Stimulated activated memory B cell treated with anti-CD40 and anti-IgM and Interleukin-4, amounts not matched to agents 10 μg/mL and 1 μg/mL and 100 μg/mL, for 72 hours (primary cell): ENCODE measurements at regions not wholly inside any gene's neighbourhood (a gene's known extent, or its start where the extent isn't known, plus 50 kb on each side); places are given as distances from the start of the nearest gene placed in this dataset.
A peak's percentile ranks its signal among the peaks of the same experiment; 100 is the strongest.

Experiments used
- ATAC-seq: fragments of 150-1000 bp; cut with Tn5 transposase; 2 replicates; pipeline ENCODE4 v1.10.0; 2021
- H3K27ac Mint-ChIP-seq: one replicate; pipeline ENCODE4 v1.8.0; 2022; ENCODE audit warnings: mild to moderate bottlenecking, mixed read lengths
- H3K27me3 Mint-ChIP-seq: one replicate; pipeline ENCODE4 v1.8.0; 2022; ENCODE audit warnings: mixed read lengths
- H3K36me3 Mint-ChIP-seq: one replicate; pipeline ENCODE4 v1.8.0; 2022; ENCODE audit warnings: mixed read lengths
- H3K4me1 Mint-ChIP-seq: one replicate; pipeline ENCODE4 v1.8.0; 2022; ENCODE audit warnings: mixed read lengths
- H3K4me3 Mint-ChIP-seq: one replicate; pipeline ENCODE4 v1.8.0; 2022; ENCODE audit warnings: mild to moderate bottlenecking, moderate library complexity, mixed read lengths
- H3K9me3 Mint-ChIP-seq: one replicate; pipeline ENCODE4 v1.8.0; 2022; ENCODE audit warnings: mixed read lengths

DNA sequence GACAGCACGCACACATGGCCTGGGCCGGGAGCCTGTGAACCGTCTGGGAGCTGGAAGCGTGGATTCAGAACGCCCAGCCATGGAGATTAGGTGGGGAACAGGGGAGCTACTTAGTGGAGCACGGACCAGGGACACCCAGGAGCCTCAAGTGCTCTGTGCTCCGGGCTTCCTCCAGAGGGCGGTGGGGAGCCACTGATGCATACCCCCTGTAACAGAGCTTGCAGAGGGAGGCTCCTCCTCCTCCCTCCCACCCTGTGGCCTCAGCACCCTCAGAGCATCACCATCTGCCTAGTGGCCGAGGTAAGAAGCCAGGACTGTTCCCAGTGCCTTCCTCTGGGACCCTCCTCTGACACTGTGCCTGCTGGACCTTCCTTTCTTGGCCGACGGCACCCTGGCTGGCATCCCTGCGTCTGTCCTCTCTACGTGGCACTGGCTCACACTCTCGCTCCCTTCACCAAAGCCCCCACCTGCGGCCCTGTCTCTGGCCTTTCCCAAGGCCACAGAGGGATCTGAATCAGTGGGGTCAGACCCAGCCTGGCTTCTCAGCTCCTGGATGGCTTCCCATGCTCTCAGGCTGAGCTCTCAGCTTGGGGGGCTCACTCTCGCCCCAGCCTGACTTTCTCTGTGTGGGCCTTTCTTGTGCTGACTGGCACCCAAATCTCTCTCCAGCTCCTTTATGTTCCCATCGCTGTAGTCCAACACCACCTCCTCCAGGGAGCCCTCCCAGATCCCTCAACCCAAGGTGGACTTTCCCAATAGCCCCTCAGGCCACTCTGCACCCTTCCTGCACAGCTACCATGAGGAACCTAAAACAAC, 780.9 kb downstream of the BRD1 start:
- H3K4me3 Mint-ChIP-seq = no peak overlapping the region
- peaks cover 16% of the 10 kb centered on the region for H3K27me3 Mint-ChIP-seq
- H3K9me3 Mint-ChIP-seq = no peaks in the 10 kb centered on the region
- ATAC-seq = peak; percentile 56
- no peak overlapping the region for H3K27ac Mint-ChIP-seq
- no peaks in the 10 kb centered on the region for H3K36me3 Mint-ChIP-seq
- H3K4me1 Mint-ChIP-seq = no peaks in the 10 kb centered on the region

DNA sequence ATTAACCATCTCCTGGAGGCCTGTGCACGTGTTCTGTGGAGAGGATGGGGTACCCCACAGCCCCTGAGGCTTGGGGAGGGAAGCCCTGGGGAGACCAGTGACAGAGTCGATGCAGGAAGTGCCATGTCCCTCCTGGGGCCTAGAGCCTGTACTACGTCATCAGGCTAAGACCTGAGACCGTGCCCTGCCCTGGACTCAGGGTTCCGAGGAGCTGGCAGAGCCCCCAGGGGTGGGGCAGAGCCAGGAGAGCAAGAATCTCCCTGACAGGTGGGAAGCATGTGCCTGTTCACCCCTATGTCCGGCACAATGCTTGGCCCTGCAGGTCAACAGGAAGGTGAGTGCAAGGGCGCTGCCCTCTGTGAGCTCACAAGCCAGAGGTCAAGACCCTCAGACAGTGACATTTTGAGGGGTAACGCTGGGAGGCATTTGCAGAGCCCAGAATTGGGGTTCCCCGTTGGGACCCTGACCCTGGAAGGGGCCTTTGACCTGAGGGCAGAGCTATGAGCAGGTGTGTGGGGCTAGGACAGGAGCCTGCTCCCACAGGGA, 781.6 kb downstream of the BRD1 start:
- Mint-ChIP-seq H3K4me3 (no peak overlapping the region), H3K27me3 (peaks cover 16% of the 10 kb centered on the region), H3K4me1 (no peaks in the 10 kb centered on the region), H3K36me3 (no peaks in the 10 kb centered on the region), H3K9me3 (no peaks in the 10 kb centered on the region), H3K27ac (no peak overlapping the region)
- no peak for ATAC-seq

DNA sequence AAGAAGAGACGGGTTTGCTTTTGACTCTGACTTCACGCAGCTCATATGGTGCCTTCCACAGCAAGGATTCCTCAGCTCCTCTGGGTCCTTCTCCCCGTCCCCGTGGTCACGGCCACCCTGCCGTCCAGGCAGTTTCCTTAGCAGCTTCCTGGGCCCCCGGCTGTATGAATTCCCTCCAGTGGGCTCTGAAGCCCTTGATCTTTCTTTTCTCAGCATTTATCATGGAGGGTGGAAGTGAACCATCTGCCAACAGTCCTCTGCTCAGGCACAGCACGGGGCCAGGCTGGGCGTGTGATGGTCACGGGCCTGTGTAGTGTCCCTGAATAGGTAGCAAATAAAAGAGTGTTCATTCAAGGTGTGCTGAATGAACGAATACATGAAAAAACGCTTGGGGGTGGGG, 782.4 kb downstream of the BRD1 start:
- H3K4me1 Mint-ChIP-seq = no peaks in the 10 kb centered on the region
- ATAC-seq = no peak
- no peaks in the 10 kb centered on the region for H3K36me3 Mint-ChIP-seq
- no peak overlapping the region for H3K27ac Mint-ChIP-seq
- peaks cover 16% of the 10 kb centered on the region for H3K27me3 Mint-ChIP-seq
- H3K9me3 Mint-ChIP-seq = no peaks in the 10 kb centered on the region
- no peak overlapping the region for H3K4me3 Mint-ChIP-seq

DNA sequence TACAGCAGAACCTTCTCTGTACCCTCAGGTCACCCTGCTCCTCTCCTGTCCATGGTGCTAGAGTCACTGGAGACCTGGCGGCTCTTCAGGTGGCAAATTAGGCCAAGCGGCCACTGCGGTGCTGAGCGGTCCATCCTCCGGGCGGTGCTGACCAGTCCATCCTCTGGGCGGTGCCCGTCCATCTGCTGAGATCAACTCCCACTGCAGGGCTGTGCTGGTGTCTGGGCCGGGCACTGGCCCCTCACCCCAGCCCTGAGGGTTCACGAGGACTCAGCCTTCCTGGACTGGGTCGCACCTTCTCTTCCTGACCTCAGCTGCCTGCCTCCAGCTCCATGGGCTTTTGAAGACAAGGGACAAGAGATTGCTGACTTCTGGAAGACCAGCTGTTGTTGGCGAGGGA, 782.9 kb downstream of the BRD1 start:
- H3K27ac Mint-ChIP-seq = no peak overlapping the region
- H3K27me3 Mint-ChIP-seq = peaks cover 16% of the 10 kb centered on the region
- H3K4me3 Mint-ChIP-seq = no peak overlapping the region
- H3K4me1 Mint-ChIP-seq = no peaks in the 10 kb centered on the region
- H3K36me3 Mint-ChIP-seq = no peaks in the 10 kb centered on the region
- no peak for ATAC-seq
- H3K9me3 Mint-ChIP-seq = no peaks in the 10 kb centered on the region

DNA sequence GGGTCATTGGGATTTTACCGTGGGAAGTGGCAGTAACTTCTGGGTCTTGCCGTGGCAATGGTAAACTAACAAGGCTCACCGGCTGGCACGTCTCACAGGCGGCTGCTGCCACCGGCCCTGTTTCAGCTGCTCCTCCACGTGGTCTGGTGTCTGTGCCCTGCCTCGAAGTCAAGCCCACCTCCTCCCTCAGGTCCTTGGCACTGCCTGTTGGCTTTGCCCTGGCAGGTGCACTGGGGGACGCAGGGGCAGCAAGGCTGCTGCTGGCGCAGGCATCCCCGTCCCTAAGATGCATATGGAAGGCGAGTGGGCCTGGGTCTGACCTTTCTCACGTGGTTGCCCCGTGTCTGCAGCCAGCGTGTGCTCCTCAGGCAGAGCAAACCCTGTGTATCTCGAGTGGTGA, 783.6 kb downstream of the BRD1 start:
- H3K36me3 Mint-ChIP-seq = no peaks in the 10 kb centered on the region
- H3K4me3 Mint-ChIP-seq = no peak overlapping the region
- no peaks in the 10 kb centered on the region for H3K9me3 Mint-ChIP-seq
- peaks cover 16% of the 10 kb centered on the region for H3K27me3 Mint-ChIP-seq
- ATAC-seq = no peak
- H3K27ac Mint-ChIP-seq = no peak overlapping the region
- H3K4me1 Mint-ChIP-seq = no peaks in the 10 kb centered on the region

DNA sequence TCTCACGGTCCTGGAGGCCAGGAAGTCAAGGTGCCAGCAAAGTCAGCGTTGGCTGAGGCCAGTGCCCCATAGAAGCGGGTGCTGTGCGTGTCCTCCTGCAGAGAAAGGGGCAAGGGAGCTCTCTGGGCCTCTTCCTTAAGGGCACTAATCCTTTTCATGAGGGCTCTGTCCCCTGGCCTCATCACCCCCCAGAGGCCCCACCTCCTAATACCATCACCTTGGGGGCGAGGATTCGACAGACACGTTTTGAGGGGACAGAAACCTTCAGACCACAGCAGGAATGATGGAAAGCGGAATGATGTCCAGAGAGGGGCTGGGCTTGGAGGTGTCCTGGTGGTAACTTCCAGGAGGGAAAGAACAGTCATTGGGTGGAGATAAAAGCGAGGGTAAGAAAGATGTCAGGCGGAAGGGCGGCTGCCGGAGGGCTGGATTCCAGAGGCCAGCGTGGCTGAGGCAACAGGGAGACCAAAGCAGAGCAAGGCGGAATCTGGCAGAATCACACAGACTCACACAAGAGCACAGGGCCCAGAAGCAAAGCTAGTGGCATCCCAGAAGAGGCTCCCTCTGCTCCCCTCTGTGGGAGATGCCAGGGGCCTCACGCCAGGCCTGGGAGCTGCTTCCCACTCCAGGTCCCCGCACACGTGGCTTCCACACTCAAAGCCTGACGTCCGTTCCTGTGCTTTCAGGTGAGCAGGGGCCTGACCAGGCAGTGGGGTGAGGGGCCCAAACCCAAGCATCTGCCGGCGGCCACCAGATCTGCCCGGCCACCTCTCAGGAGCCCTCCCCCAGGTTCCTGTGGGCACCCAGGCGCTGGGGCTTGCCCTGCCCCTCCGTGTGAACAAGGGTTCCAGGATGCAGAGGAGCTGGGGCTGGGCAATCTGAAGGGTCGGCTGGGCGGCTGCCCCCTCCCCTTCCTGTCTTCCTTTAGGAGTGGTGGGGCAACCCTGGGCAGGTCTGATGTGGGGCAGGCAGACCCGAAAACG, 784.5 kb downstream of the BRD1 start:
- H3K4me1 Mint-ChIP-seq = no peaks in the 10 kb centered on the region
- H3K27ac Mint-ChIP-seq = no peak overlapping the region
- no peak overlapping the region for H3K4me3 Mint-ChIP-seq
- peaks cover 16% of the 10 kb centered on the region for H3K27me3 Mint-ChIP-seq
- no peaks in the 10 kb centered on the region for H3K9me3 Mint-ChIP-seq
- ATAC-seq = no peak
- H3K36me3 Mint-ChIP-seq = no peaks in the 10 kb centered on the region

DNA sequence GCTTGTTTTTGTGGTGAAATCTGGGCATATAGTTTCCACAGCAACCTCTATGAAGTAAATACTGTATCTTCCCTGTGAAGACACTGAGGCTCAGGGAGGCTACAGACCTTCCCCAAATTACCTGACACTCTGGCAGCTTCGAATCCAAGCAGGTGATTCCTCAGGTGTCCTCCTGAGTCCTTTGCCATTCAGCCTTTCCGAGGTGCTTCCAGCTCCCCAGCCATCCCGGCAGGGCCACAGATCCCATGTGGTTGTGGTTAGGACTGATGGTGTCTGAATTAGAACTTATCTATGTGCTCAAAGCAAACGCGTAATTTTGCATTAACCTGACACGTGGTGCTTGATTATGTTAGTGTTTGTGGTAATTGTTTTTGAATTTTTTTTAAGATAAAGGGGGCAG, 785.6 kb downstream of the BRD1 start:
- no peak for ATAC-seq
- peaks cover 16% of the 10 kb centered on the region for H3K27me3 Mint-ChIP-seq
- no peaks in the 10 kb centered on the region for H3K36me3 Mint-ChIP-seq

DNA sequence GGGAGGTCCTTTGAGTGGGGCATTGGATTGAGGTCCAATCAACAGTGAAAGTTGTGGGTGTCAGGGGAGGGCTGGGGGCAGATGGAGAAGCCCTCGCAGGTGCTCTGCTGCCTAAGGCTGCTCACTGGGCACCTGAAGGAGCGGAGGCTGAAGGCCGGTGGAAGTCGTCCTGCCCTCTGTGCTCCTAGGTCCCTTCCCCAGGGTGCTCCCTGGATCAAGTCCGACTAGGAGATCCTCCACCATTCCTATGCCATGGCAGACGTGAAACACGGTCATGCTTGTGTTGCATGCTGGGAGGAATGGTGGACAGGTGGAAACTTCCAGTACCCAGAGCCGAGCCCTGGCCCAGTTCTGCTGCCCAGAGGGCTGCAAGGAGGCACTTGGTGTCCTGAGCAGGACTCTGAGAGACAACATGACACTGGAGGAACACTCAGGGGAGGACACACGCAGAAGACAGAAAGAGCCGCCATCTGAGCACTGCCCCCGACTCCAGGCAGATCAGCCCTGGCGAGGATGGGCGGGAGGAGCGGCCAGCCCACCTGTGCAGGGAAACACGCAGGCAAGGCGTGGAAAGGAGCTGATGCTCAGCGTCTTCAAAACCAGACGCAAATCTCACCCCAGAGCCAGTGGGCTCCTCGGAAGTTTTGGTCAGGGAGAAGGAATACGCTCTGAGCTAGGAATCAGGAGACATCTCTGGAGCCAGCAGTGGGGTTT, 786.8 kb downstream of the BRD1 start:
- Mint-ChIP-seq H3K27me3 (peaks cover 16% of the 10 kb centered on the region), H3K36me3 (no peaks in the 10 kb centered on the region), H3K9me3 (peaks cover 5% of the 10 kb centered on the region), H3K4me3 (no peak overlapping the region), H3K27ac (no peak overlapping the region), H3K4me1 (no peaks in the 10 kb centered on the region)
- ATAC-seq = no peak

More for the DNA sequence above, 785.6 kb downstream of the BRD1 start:
- H3K9me3 Mint-ChIP-seq = peaks cover under 1% of the 10 kb centered on the region
- H3K4me3 Mint-ChIP-seq = no peak overlapping the region
- no peak overlapping the region for H3K27ac Mint-ChIP-seq
- no peaks in the 10 kb centered on the region for H3K4me1 Mint-ChIP-seq

DNA sequence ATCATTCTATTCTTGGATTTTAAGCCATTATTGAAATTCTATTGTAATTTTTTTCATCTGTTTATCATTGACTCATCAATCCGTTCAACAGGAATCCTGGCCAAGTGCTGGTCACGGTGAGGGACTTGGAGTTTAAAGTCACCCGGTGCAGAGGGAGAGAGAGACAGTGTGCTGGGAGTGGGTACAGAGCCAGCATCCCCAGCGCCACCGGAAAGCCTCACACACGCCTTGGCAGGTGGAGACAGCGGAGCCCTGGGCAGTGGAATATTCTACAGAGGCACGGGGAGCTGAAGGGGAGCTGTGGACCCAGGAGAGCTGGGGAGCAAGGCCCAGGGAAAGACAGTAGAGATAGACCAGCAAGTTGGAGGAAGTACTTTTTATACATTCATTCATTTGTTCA, 787.6 kb downstream of the BRD1 start:
- no peaks in the 10 kb centered on the region for H3K36me3 Mint-ChIP-seq
- no peak overlapping the region for H3K4me3 Mint-ChIP-seq
- ATAC-seq = no peak
- H3K9me3 Mint-ChIP-seq = peaks cover 5% of the 10 kb centered on the region
- no peaks in the 10 kb centered on the region for H3K4me1 Mint-ChIP-seq
- H3K27ac Mint-ChIP-seq = no peak overlapping the region
- H3K27me3 Mint-ChIP-seq = peaks cover 8% of the 10 kb centered on the region

DNA sequence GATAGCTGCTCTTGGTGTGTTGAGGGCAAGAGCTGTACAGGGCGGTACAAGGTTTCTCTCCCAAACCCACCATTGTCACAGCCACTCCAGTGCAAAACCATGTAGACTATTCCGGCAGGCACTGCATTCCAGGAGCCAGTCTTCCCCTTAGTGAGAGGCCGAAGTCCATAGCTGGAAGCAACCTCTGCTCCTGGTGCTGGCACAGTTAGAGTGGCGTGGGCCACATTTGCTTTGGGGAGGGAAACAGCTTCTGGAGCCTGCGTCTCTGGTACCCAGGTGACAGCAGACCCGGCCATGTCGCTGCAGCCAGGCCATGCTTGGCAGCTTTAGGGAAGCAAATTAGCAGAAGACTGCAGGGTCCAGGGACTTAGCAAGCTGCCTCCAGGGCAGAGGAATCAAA, 788.0 kb downstream of the BRD1 start:
- Mint-ChIP-seq H3K36me3 (no peaks in the 10 kb centered on the region), H3K27ac (no peak overlapping the region), H3K27me3 (peaks cover 3% of the 10 kb centered on the region), H3K4me3 (no peak overlapping the region), H3K4me1 (no peaks in the 10 kb centered on the region), H3K9me3 (peaks cover 5% of the 10 kb centered on the region)
- no peak for ATAC-seq

DNA sequence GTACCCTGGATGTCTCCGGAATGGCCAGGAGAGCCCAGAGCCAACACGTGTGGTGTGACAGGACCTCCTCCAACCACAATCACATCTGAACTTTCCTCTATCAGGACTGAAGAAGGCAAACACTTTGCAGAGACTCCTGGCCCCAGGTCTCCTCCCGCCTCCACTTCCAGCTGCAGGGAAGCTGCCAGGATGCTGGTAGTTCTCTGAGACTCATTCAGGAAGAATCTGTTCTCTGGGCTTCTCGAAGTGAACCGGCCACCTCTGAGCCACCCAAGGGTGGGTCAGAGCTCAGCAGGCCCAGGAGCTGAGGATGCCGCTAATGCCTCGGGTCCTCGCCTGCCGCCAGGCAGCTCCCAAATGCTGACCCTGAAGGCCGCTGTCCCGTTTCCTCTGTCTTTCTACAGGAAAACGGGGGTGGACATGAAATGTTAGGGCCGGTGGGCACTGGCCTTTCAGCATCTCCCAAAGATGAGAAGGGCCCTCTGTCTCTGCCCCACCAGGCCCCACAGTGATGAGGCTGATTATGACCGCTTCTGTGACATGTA, 789.9 kb downstream of the BRD1 start:
- Mint-ChIP-seq H3K27ac (no peak overlapping the region), H3K4me3 (no peak overlapping the region), H3K9me3 (peaks cover 5% of the 10 kb centered on the region), H3K27me3 (peaks cover 15% of the 10 kb centered on the region), H3K36me3 (no peaks in the 10 kb centered on the region), H3K4me1 (no peaks in the 10 kb centered on the region)
- ATAC-seq = no peak

DNA sequence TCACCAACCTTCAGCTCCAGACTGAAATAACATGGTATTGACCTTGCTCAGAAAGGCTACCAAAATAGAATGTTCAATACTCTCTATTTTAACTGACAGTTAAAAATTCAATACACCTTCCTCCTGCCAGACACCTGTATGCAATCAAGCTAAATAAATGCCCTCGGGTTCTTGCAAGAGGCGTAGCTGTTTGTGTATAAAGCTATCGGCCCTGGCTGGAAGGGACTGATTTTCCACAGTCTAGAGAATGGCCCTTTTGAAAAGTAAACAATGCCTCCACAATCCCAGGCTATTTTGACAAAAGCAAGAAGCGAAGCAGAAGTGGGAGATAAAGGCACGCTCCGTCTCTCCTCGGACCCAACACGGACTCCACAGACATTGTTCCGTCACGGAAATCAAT, 791.2 kb downstream of the BRD1 start:
- no peak overlapping the region for H3K27ac Mint-ChIP-seq
- H3K36me3 Mint-ChIP-seq = no peaks in the 10 kb centered on the region
- H3K27me3 Mint-ChIP-seq = peaks cover 27% of the 10 kb centered on the region
- ATAC-seq = no peak
- H3K4me1 Mint-ChIP-seq = no peaks in the 10 kb centered on the region
- no peak overlapping the region for H3K4me3 Mint-ChIP-seq
- H3K9me3 Mint-ChIP-seq = peaks cover 5% of the 10 kb centered on the region

DNA sequence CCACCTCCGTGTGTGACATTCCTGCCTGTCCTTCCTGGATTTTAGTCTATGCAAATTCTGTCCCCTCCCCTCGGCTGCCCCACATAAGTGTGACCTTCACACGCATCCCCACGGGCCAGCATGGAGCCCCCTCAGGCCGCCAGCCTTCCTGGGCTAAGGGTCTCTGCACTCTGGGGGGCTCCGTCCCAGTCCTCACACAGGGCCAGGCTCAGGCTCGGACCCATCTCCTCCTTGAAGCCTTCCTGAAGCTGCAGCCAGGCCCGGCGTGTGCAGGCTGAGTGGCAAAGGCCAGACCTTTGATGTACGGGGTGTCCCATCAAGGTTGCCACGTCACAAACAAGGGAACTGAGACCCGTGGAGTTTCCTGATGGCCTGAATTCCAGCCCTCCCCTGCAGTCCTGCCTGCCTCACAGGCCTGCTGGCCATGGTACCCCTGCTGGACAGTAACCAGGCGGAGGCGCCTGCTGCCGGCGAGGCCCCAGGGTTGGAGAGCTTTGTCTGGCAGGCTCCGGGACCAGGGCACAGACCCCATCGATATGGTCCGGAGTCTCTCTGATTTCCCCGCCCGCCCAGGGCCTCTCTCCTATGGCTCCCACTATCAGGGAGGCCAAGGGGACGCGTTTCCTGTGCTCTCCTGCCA, 791.7 kb downstream of the BRD1 start:
- no peaks in the 10 kb centered on the region for H3K4me1 Mint-ChIP-seq
- H3K4me3 Mint-ChIP-seq = no peak overlapping the region
- H3K27me3 Mint-ChIP-seq = peaks cover 28% of the 10 kb centered on the region
- peaks cover 5% of the 10 kb centered on the region for H3K9me3 Mint-ChIP-seq
- H3K36me3 Mint-ChIP-seq = no peaks in the 10 kb centered on the region
- H3K27ac Mint-ChIP-seq = no peak overlapping the region
- ATAC-seq = no peak
